Mucosa of descending colon (tissue), 3 donors: ENCODE measurements at regions not wholly inside any gene's neighbourhood (a gene's known extent, or its start where the extent isn't known, plus 50 kb on each side); places are given as distances from the start of the nearest gene placed in this dataset.
A peak's percentile ranks its signal among the peaks of the same experiment; 100 is the strongest.

Experiments
- ATAC-seq: fragments of 200-7000 bp; cut with Tn5 transposase; one replicate; pipeline ENCODE4 v1.9.1; 2020; ENCODE audit warnings: mild to moderate bottlenecking, moderate library complexity
- DNase-seq, 3 donors: peaks; one replicate each; pipeline ENCODE4 v3.0.0-alpha.2; 2020
- H3K36me3 ChIP-seq: fragments of 200-600 bp; one replicate; pipeline ENCODE4 v1.8.0; 2021; ENCODE audit warnings: low read depth, mild to moderate bottlenecking
- H3K4me1 ChIP-seq: fragments of 200-600 bp; one replicate; pipeline ENCODE4 v1.8.0; 2021; ENCODE audit warnings: low read depth, mild to moderate bottlenecking
- H3K4me3 ChIP-seq: fragments of 200-600 bp; one replicate; pipeline ENCODE4 v1.8.0; 2021; ENCODE audit warnings: mild to moderate bottlenecking
- H3K9me3 ChIP-seq: fragments of 200-600 bp; one replicate; pipeline ENCODE4 v1.8.0; 2021; ENCODE audit warnings: mild to moderate bottlenecking
- CTCF ChIP-seq: fragments of 200-600 bp; IDR thresholded peaks from one replicate; pipeline ENCODE4 v1.8.0; 2022; ENCODE audit warnings: antibody characterized with exemption, mild to moderate bottlenecking
- intact Hi-C, 2 donors: fragments of 100-400 bp; cut with DNase I in 1 of 2; cut with micrococcal nuclease in 1 of 2; formaldehyde crosslinking; loops; one replicate each; pipeline versions ENCODE4 v1.11.0 to v1.11.1; 2022; cut with DNase I, micrococcal nuclease
- donor health status: DM: no; HTN: no; CAD: no; lungs with moderate emphysema.
- donor health status: DM: no; HTN: no; CAD: no.
- donor health status: DM: no; HTN: yes; CAD: no.

GRCh38 chr12:102302553-102302952 lies 104.9 kb upstream of the PMCH start:
- intact Hi-C loops: no loop called here
- no peak overlapping the region for H3K4me3 ChIP-seq
- H3K9me3 ChIP-seq: no peaks in the 10 kb centered on the region
- H3K36me3 ChIP-seq: no peaks in the 10 kb centered on the region
- H3K4me1 ChIP-seq: no peaks in the 10 kb centered on the region
- no peak for ATAC-seq
- TF ChIP-seq CTCF: no peak
- DNase-seq: no peak

GRCh38 chr12:102301547-102301946 lies 103.9 kb upstream of the PMCH start:
- no peaks in the 10 kb centered on the region for H3K36me3 ChIP-seq
- H3K4me3 ChIP-seq: no peak overlapping the region
- H3K9me3 ChIP-seq: no peaks in the 10 kb centered on the region
- ATAC-seq (no peak), DNase-seq (no peak)
- no peak for TF ChIP-seq CTCF
- no peaks in the 10 kb centered on the region for H3K4me1 ChIP-seq
- intact Hi-C loops: no loop called here

- no peak for ATAC-seq
- no peak for TF ChIP-seq CTCF
- no peaks in the 10 kb centered on the region for H3K9me3 ChIP-seq
- peak in 1 of 3 donors; percentile 7 for DNase-seq
- H3K4me3 ChIP-seq: no peak overlapping the region
- no peaks in the 10 kb centered on the region for H3K36me3 ChIP-seq
- intact Hi-C loops: no loop called here
- H3K4me1 ChIP-seq: no peaks in the 10 kb centered on the region
Observed at GRCh38 chr12:102300824-102301461, 103.3 kb upstream of the PMCH start.

- H3K36me3 ChIP-seq: no peaks in the 10 kb centered on the region
- no peak overlapping the region for H3K4me3 ChIP-seq
- DNase-seq: no peak
- no peaks in the 10 kb centered on the region for H3K4me1 ChIP-seq
- ATAC-seq: no peak
- TF ChIP-seq CTCF: no peak
- intact Hi-C loops: no loop called here
- H3K9me3 ChIP-seq: no peaks in the 10 kb centered on the region
Observed at GRCh38 chr12:102299731-102300130, 102.1 kb upstream of the PMCH start.

- ATAC-seq (no peak), DNase-seq (no peak)
- Histone ChIP-seq H3K36me3 (no peaks in the 10 kb centered on the region), H3K9me3 (no peaks in the 10 kb centered on the region), H3K4me1 (no peaks in the 10 kb centered on the region), H3K4me3 (no peak overlapping the region)
- intact Hi-C loops: no loop called here
- no peak for TF ChIP-seq CTCF
Observed at GRCh38 chr12:102298022-102298421, 100.4 kb upstream of the PMCH start.

- H3K4me3 ChIP-seq: no peak overlapping the region
- ATAC-seq (no peak), DNase-seq (no peak)
- no peaks in the 10 kb centered on the region for H3K36me3 ChIP-seq
- no peaks in the 10 kb centered on the region for H3K9me3 ChIP-seq
- H3K4me1 ChIP-seq: no peaks in the 10 kb centered on the region
- intact Hi-C loops: no loop called here
- TF ChIP-seq CTCF: no peak
Observed at GRCh38 chr12:102297412-102297811, 99.8 kb upstream of the PMCH start.
